OCI-LY3 (cell line): ENCODE measurements at regions not wholly inside any gene's neighbourhood (a gene's known extent, or its start where the extent isn't known, plus 50 kb on each side); places are given as distances from the start of the nearest gene placed in this dataset.

Source experiments
- H2AFZ ChIP-seq: fragments of 200-600, 300-600 bp; shearing (Covaris generic); 2 replicates; pipeline ENCODE4 v1.6.0; 2014; ENCODE audit warnings: antibody characterized with exemption, low read depth, low read length
- H3K27ac ChIP-seq: fragments of 200-600, 300-600 bp; sonication (generic); 2 replicates; pipeline ENCODE4 v1.5.1; 2014; ENCODE audit warnings: mild to moderate bottlenecking, low read length, moderate library complexity, mixed read lengths
- H3K27me3 ChIP-seq: fragments of 200-600, 300-600 bp; sonication (generic); 2 replicates; pipeline ENCODE4 v1.6.1; 2014; ENCODE audit warnings: low read depth, low read length, mixed read lengths
- H3K36me3 ChIP-seq: fragments of 200-600, 300-600 bp; sonication (generic); replicated peaks from 2 replicates; pipeline ENCODE3; 2014; ENCODE audit warnings: low read depth, low read length, mixed read lengths
- H3K4me1 ChIP-seq: fragments of 300-600, 200-600 bp; sonication (generic); 2 replicates; pipeline ENCODE4 v1.6.1; 2014; ENCODE audit warnings: low read length, mixed read lengths
- H3K4me2 ChIP-seq: fragments of 200-600, 300-600 bp; sonication (generic); 2 replicates; pipeline ENCODE4 v1.6.1; 2014; ENCODE audit warnings: low read length, mixed read lengths
- H3K4me3 ChIP-seq: fragments of 300-600, 200-600 bp; sonication (generic); 2 replicates; pipeline ENCODE4 v1.5.1; 2014; ENCODE audit warnings: antibody characterized with exemption, mild to moderate bottlenecking, low read length, moderate library complexity
- H3K79me2 ChIP-seq: fragments of 300-600, 200-600 bp; shearing (Covaris generic); 2 replicates; pipeline ENCODE4 v1.6.1; 2014; ENCODE audit warnings: mild to moderate bottlenecking, low read length, mixed read lengths
- H3K9ac ChIP-seq: fragments of 300-600, 200-600 bp; shearing (Covaris generic); 2 replicates; pipeline ENCODE4 v1.6.0; 2014; ENCODE audit warnings: mild to moderate bottlenecking, low read length, moderate library complexity
- H3K9me3 ChIP-seq: fragments of 200-600, 300-600 bp; shearing (Covaris generic); 2 replicates; pipeline ENCODE4 v1.6.1; 2014; ENCODE audit warnings: low read length, mixed read lengths; ENCODE audit not compliant: insufficient read depth
- H4K20me1 ChIP-seq: fragments of 200-600, 300-600 bp; sonication (generic); 2 replicates; pipeline ENCODE4 v1.6.1; 2016; ENCODE audit warnings: low read length, mixed read lengths; ENCODE audit not compliant: insufficient read depth
- CTCF ChIP-seq: fragments of 200-600, 300-600 bp; sonication (generic); IDR thresholded peaks from 2 replicates; pipeline ENCODE4 v1.5.1; 2014; ENCODE audit warnings: antibody characterized with exemption, low read length, low read depth
- EZH2phosphoT487 ChIP-seq: fragments of 200-600 bp; shearing (Covaris generic); IDR thresholded peaks from 2 replicates; pipeline ENCODE4 v1.6.1; 2018; ENCODE audit warnings: antibody characterized with exemption, mixed run types, low read depth

GRCh38 chr3:66753670-66754069 is 244.4 kb upstream of the KBTBD8 start:
- no peaks in the 10 kb centered on the region for H3K4me1 ChIP-seq
- no peaks in the 10 kb centered on the region for H3K9me3 ChIP-seq
- no peaks in the 10 kb centered on the region for H3K36me3 ChIP-seq
- no peak overlapping the region for H3K9ac ChIP-seq
- no peaks in the 10 kb centered on the region for H4K20me1 ChIP-seq
- no peak overlapping the region for H3K4me2 ChIP-seq
- no peak overlapping the region for H3K27ac ChIP-seq
- H3K79me2 ChIP-seq: no peaks in the 10 kb centered on the region
- TF ChIP-seq CTCF: no peak
- no peak for TF ChIP-seq EZH2phosphoT487
- H2AFZ ChIP-seq: no peak overlapping the region
- no peak overlapping the region for H3K4me3 ChIP-seq
- no peaks in the 10 kb centered on the region for H3K27me3 ChIP-seq

GRCh38 chr3:66754613-66755012 is 243.5 kb upstream of the KBTBD8 start:
- H4K20me1 ChIP-seq: no peaks in the 10 kb centered on the region
- H2AFZ ChIP-seq: no peak overlapping the region
- no peaks in the 10 kb centered on the region for H3K9me3 ChIP-seq
- no peak overlapping the region for H3K4me3 ChIP-seq
- no peaks in the 10 kb centered on the region for H3K27me3 ChIP-seq
- H3K4me2 ChIP-seq: no peak overlapping the region
- H3K79me2 ChIP-seq: no peaks in the 10 kb centered on the region
- no peaks in the 10 kb centered on the region for H3K4me1 ChIP-seq
- no peak overlapping the region for H3K9ac ChIP-seq
- no peaks in the 10 kb centered on the region for H3K36me3 ChIP-seq
- no peak overlapping the region for H3K27ac ChIP-seq
- TF ChIP-seq EZH2phosphoT487 (no peak), CTCF (no peak)

DNA sequence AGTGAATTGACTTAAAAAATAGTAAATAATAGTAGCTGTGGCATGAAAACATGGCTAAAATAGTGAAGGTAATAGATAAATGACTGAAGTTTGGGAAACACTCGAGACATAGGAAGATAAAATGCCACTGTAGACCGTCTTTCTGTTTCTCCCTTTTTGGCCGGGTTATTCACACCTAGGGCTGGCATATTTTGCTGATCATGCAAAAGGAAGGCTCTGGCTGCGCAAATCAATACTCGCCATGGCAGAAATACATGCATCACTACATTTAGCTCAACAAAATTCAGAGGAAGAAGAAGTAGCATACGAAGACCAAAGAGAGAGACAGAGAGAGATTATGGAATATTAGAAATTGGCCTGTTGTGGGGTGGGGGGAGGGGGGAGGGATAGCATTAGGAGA is 242.2 kb upstream of the KBTBD8 start:
- no peak overlapping the region for H3K4me2 ChIP-seq
- H4K20me1 ChIP-seq: no peaks in the 10 kb centered on the region
- no peak overlapping the region for H3K9ac ChIP-seq
- H3K79me2 ChIP-seq: no peaks in the 10 kb centered on the region
- H3K9me3 ChIP-seq: no peaks in the 10 kb centered on the region
- H3K27me3 ChIP-seq: no peaks in the 10 kb centered on the region
- no peaks in the 10 kb centered on the region for H3K36me3 ChIP-seq
- TF ChIP-seq CTCF (no peak), EZH2phosphoT487 (no peak)
- H2AFZ ChIP-seq: no peak overlapping the region
- H3K4me3 ChIP-seq: no peak overlapping the region
- no peaks in the 10 kb centered on the region for H3K4me1 ChIP-seq
- H3K27ac ChIP-seq: no peak overlapping the region

DNA sequence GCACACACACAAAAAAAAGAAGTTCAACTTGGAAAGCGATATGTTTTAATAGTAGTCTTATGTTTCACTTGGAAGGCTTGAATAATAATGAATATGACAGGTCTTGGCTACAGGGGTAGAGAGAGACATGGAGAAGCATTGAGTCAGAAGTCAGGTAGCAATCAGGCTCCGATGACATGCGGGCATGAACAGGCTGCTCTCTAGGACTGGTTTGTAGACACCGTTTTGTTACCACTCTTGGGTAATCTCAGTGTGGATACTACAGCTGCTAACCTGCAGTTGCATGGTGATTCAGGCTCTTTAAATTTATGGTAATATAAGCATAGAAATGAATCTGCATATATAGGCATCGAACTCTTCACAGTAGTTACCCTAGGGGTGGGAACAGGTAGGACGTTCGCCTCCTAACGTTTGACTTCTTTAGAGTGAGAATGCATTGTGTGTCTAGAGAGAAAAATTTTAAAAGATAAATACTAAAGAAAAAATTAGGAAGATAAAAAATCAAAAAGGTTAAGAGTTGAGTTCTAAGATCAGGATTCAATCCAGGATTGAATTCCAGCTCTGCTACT is 241.6 kb upstream of the KBTBD8 start:
- H3K4me2 ChIP-seq: no peak overlapping the region
- H3K9me3 ChIP-seq: no peaks in the 10 kb centered on the region
- H2AFZ ChIP-seq: no peak overlapping the region
- H4K20me1 ChIP-seq: no peaks in the 10 kb centered on the region
- no peaks in the 10 kb centered on the region for H3K27me3 ChIP-seq
- H3K79me2 ChIP-seq: no peaks in the 10 kb centered on the region
- no peaks in the 10 kb centered on the region for H3K4me1 ChIP-seq
- no peak overlapping the region for H3K4me3 ChIP-seq
- TF ChIP-seq CTCF (no peak), EZH2phosphoT487 (no peak)
- H3K9ac ChIP-seq: no peak overlapping the region
- no peaks in the 10 kb centered on the region for H3K36me3 ChIP-seq
- H3K27ac ChIP-seq: no peak overlapping the region
